HEK293 (cell line): ENCODE measurements at regions not wholly inside any gene's neighbourhood (a gene's known extent, or its start where the extent isn't known, plus 50 kb on each side); places are given as distances from the start of the nearest gene placed in this dataset.

ENCODE experiments used
- CTCF ChIA-PET: fragments of 350-600 bp; formaldehyde crosslinking; extraction: SDS; loops from one replicate; lab custom pipeline; 2021; ENCODE audit warnings: antibody characterized with exemption; lab: Yijun Ruan, JAX
- POLR2A ChIA-PET: fragments of 300-600 bp; formaldehyde crosslinking; extraction: SDS; loops from one replicate; lab custom pipeline; 2020; ENCODE audit warnings: antibody characterized with exemption, inconsistent platforms; lab: Yijun Ruan, JAX
- H3K27ac ChIP-seq: fragments of 200-500 bp; sonication (Bioruptor generic); 2 replicates; pipeline ENCODE4 v1.5.1; 2014; ENCODE audit warnings: low read depth, low read length, control low read depth, inconsistent platforms; ENCODE audit errors: extremely low read depth
- H3K36me3 ChIP-seq, 2 experiments: fragments of 200-500 bp in 1 of 2; sonication (Bioruptor generic) in 1 of 2; 1 replicate in 1 of 2; 2 replicates in 1 of 2; pipeline ENCODE4 v1.5.1; 2014 to 2017; ENCODE audit warnings: inconsistent platforms in 2 of 2, low read length in 2 of 2; ENCODE audit not compliant: control insufficient read depth in 2 of 2, insufficient read depth in 1 of 2
- H3K4me1 ChIP-seq: fragments of 200-500 bp; sonication (Bioruptor generic); 2 replicates; pipeline ENCODE4 v1.5.1; 2014; ENCODE audit warnings: mild to moderate bottlenecking, low read length, inconsistent platforms; ENCODE audit not compliant: control insufficient read depth, insufficient read depth
- H3K4me3 ChIP-seq: 2 replicates; pipeline ENCODE4 v1.5.1; 2011; ENCODE audit warnings: low read depth, mild to moderate bottlenecking, control low read depth, low read length, moderate library complexity
- H3K9me3 ChIP-seq: fragments of 200-500 bp; sonication (Bioruptor generic); 2 replicates; pipeline ENCODE4 v1.5.1; 2014; ENCODE audit warnings: low read depth, low read length, inconsistent platforms; ENCODE audit not compliant: control insufficient read depth, insufficient read depth
- BCL11A ChIP-seq: fragments of 450-650 bp; formaldehyde crosslinking; IDR thresholded peaks from 2 replicates; pipeline ENCODE4 v1.5.1; 2016; ENCODE audit warnings: low read depth, missing biosample characterization, missing genetic modification characterization
- BCL11B ChIP-seq: fragments of 450-650 bp; formaldehyde crosslinking; IDR thresholded peaks from 2 replicates; pipeline ENCODE4 v1.5.1; 2016; ENCODE audit warnings: low read depth, missing biosample characterization, missing genetic modification characterization
- BCL6B ChIP-seq: fragments of 450-650 bp; formaldehyde crosslinking; IDR thresholded peaks from 2 replicates; pipeline ENCODE4 v1.5.1; 2017; ENCODE audit warnings: missing biosample characterization, missing genetic modification characterization
- GFI1B ChIP-seq: fragments of 450-650 bp; formaldehyde crosslinking; IDR thresholded peaks from 2 replicates; pipeline ENCODE4 v1.5.1; 2016; ENCODE audit warnings: missing biosample characterization, missing genetic modification characterization
- GLIS1 ChIP-seq: fragments of 450-650 bp; formaldehyde crosslinking; IDR thresholded peaks from 2 replicates; pipeline ENCODE4 v1.5.1; 2016; ENCODE audit warnings: missing biosample characterization, missing genetic modification characterization
- ZBTB8A ChIP-seq: fragments of 450-650 bp; formaldehyde crosslinking; IDR thresholded peaks from 2 replicates; pipeline ENCODE4 v1.5.1; 2016; ENCODE audit warnings: missing biosample characterization, missing genetic modification characterization
- ZNF138 ChIP-seq: fragments of 450-650 bp; formaldehyde crosslinking; IDR thresholded peaks from 2 replicates; pipeline ENCODE4 v1.5.1; 2016; ENCODE audit warnings: missing biosample characterization, missing genetic modification characterization, borderline replicate concordance
- ZNF239 ChIP-seq: fragments of 450-650 bp; formaldehyde crosslinking; IDR thresholded peaks from 2 replicates; pipeline ENCODE4 v1.5.1; 2016; ENCODE audit warnings: missing biosample characterization, missing genetic modification characterization
- ZNF274 ChIP-seq, 2 experiments: fragments of 200-500 bp in 1 of 2; fragments of 450-650 bp in 1 of 2; sonication (Bioruptor generic) in 1 of 2; formaldehyde crosslinking in 1 of 2; IDR thresholded peaks; 2 replicates each; pipeline versions ENCODE4 v1.5.1 to v1.6.1; 2014 to 2016; ENCODE audit warnings: borderline replicate concordance in 1 of 2, inconsistent platforms in 1 of 2, low read length in 1 of 2, missing biosample characterization in 1 of 2, missing genetic modification characterization in 1 of 2
- ZNF404 ChIP-seq: fragments of 450-650 bp; formaldehyde crosslinking; IDR thresholded peaks from 2 replicates; pipeline ENCODE4 v1.5.1; 2017; ENCODE audit warnings: missing biosample characterization, missing genetic modification characterization
- ZNF426 ChIP-seq: fragments of 450-650 bp; formaldehyde crosslinking; IDR thresholded peaks from 2 replicates; pipeline ENCODE4 v1.5.1; 2017; ENCODE audit warnings: missing biosample characterization, missing genetic modification characterization, mild to moderate bottlenecking, inconsistent platforms, moderate library complexity
- ZNF433 ChIP-seq: fragments of 450-650 bp; formaldehyde crosslinking; IDR thresholded peaks from 2 replicates; pipeline ENCODE4 v1.5.1; 2016; ENCODE audit warnings: missing biosample characterization, missing genetic modification characterization, low read depth
- ZNF48 ChIP-seq: fragments of 450-650 bp; formaldehyde crosslinking; IDR thresholded peaks from 2 replicates; pipeline ENCODE4 v1.5.1; 2016; ENCODE audit warnings: missing biosample characterization, missing genetic modification characterization
- ZNF549 ChIP-seq: fragments of 450-650 bp; IDR thresholded peaks from 2 replicates; pipeline ENCODE4 v1.5.1; 2018; ENCODE audit warnings: missing biosample characterization, missing genetic modification characterization, mild to moderate bottlenecking, inconsistent platforms, moderate library complexity
- ZNF555 ChIP-seq: fragments of 450-650 bp; formaldehyde crosslinking; conservative IDR thresholded peaks from 2 replicates; pipeline ENCODE4 v1.5.1; 2017; ENCODE audit warnings: missing biosample characterization, mild to moderate bottlenecking, missing genetic modification characterization, inconsistent platforms
- ZNF558 ChIP-seq: fragments of 450-650 bp; formaldehyde crosslinking; IDR thresholded peaks from 2 replicates; pipeline ENCODE4 v1.5.1; 2016; ENCODE audit warnings: missing biosample characterization, missing genetic modification characterization
- ZNF654 ChIP-seq: fragments of 450-650 bp; formaldehyde crosslinking; IDR thresholded peaks from 2 replicates; pipeline ENCODE4 v1.5.1; 2016; ENCODE audit warnings: low read depth, missing biosample characterization, missing genetic modification characterization
- ZNF670 ChIP-seq: fragments of 450-650 bp; formaldehyde crosslinking; IDR thresholded peaks from 2 replicates; pipeline ENCODE4 v1.5.1; 2016; ENCODE audit warnings: missing biosample characterization, missing genetic modification characterization, low read depth
- ZNF747 ChIP-seq: fragments of 450-650 bp; formaldehyde crosslinking; IDR thresholded peaks from 2 replicates; pipeline ENCODE4 v1.5.1; 2016; ENCODE audit warnings: missing biosample characterization, missing genetic modification characterization
- ZSCAN23 ChIP-seq: fragments of 450-650 bp; formaldehyde crosslinking; IDR thresholded peaks from 2 replicates; pipeline ENCODE4 v1.5.1; 2016; ENCODE audit warnings: missing biosample characterization, missing genetic modification characterization
- ZSCAN30 ChIP-seq: fragments of 450-650 bp; IDR thresholded peaks from 2 replicates; pipeline ENCODE4 v1.5.1; 2018; ENCODE audit warnings: missing biosample characterization, mild to moderate bottlenecking, missing genetic modification characterization, moderate library complexity
- TF ChIP-seq, protein P1 (sequence below): fragments of 450-650 bp; formaldehyde crosslinking; IDR thresholded peaks from 2 replicates; pipeline ENCODE4 v1.5.1; 2016; ENCODE audit warnings: missing biosample characterization, missing genetic modification characterization, borderline replicate concordance
- TF ChIP-seq, protein P2 (sequence below): fragments of 450-650 bp; formaldehyde crosslinking; IDR thresholded peaks from 2 replicates; pipeline ENCODE4 v1.5.1; 2016; ENCODE audit warnings: missing biosample characterization, missing genetic modification characterization

DNA sequence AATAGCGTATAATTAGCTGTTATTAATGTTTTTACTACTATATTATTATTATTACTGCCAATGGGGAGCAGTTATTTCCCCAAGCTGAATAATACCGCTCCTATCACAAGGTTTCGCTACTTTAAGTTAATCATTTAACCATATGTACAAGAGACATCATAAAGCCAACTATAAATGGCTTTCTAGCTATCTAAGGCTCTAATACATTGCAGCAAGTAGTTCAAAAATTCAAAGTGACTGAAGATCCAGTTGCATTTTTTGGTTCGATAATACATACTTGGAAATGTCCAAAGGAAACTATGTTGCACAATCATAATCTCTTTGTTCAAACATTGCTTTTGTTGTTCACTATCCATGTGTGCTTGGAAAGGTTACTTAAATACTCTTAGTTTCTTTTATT is 952.0 kb upstream of the MBL2 start:
- Histone ChIP-seq H3K36me3 (no peaks in the 10 kb centered on the region), H3K4me1 (no peaks in the 10 kb centered on the region), H3K9me3 (no peaks in the 10 kb centered on the region), H3K4me3 (no peak overlapping the region)
- ChIA-PET POLR2A (no interaction called here), CTCF (interaction anchor here (0.6 kb wide), 2 partner anchors 14 to 995 kb away, joined by 3 read pairs; no protein-coding TSS in a partner anchor)
- no peak for TF ChIP-seq ZSCAN30
- TF ChIP-seq ZNF239, result no peak
- TF ChIP-seq ZNF48 (tag by site-specific recombination), result no peak
- TF ChIP-seq, all 188 proteins: peak for 0
- H3K27ac ChIP-seq, result no peak overlapping the region

GRCh38 chr10:53719658-53720057 is 947.1 kb upstream of the MBL2 start:
- no peaks in the 10 kb centered on the region for H3K9me3 ChIP-seq
- no peak overlapping the region for H3K27ac ChIP-seq
- no peaks in the 10 kb centered on the region for H3K4me1 ChIP-seq
- ChIA-PET POLR2A (no interaction called here), CTCF (no interaction called here)
- H3K4me3 ChIP-seq, result no peak overlapping the region
- TF ChIP-seq ZNF404 (tag by site-specific recombination) (no peak), ZNF670 (no peak), ZBTB8A (tag by site-specific recombination) (no peak), ZNF747 (tag by site-specific recombination) (no peak), BCL11A (no peak), GLIS1 (tag by site-specific recombination) (no peak), ZNF558 (tag by site-specific recombination) (no peak), BCL6B (tag by site-specific recombination) (no peak), ZNF426 (no peak), ZNF433 (tag by site-specific recombination) (no peak), ZNF138 (tag by site-specific recombination) (no peak), ZSCAN23 (tag by site-specific recombination) (no peak), BCL11B (tag by site-specific recombination) (no peak), ZNF549 (no peak), ZNF654 (tag by site-specific recombination) (no peak), ZNF274 (IDR thresholded peaks at IDR 0.05; ENCODE audit: low read length) (no peak), ZNF274 (tag by site-specific recombination; IDR thresholded peaks at IDR 0.05; ENCODE audit: borderline replicate concordance) (no peak), ZNF555 (tag by site-specific recombination) (no peak), GFI1B (tag by site-specific recombination) (no peak)
- TF ChIP-seq, protein P1, sequence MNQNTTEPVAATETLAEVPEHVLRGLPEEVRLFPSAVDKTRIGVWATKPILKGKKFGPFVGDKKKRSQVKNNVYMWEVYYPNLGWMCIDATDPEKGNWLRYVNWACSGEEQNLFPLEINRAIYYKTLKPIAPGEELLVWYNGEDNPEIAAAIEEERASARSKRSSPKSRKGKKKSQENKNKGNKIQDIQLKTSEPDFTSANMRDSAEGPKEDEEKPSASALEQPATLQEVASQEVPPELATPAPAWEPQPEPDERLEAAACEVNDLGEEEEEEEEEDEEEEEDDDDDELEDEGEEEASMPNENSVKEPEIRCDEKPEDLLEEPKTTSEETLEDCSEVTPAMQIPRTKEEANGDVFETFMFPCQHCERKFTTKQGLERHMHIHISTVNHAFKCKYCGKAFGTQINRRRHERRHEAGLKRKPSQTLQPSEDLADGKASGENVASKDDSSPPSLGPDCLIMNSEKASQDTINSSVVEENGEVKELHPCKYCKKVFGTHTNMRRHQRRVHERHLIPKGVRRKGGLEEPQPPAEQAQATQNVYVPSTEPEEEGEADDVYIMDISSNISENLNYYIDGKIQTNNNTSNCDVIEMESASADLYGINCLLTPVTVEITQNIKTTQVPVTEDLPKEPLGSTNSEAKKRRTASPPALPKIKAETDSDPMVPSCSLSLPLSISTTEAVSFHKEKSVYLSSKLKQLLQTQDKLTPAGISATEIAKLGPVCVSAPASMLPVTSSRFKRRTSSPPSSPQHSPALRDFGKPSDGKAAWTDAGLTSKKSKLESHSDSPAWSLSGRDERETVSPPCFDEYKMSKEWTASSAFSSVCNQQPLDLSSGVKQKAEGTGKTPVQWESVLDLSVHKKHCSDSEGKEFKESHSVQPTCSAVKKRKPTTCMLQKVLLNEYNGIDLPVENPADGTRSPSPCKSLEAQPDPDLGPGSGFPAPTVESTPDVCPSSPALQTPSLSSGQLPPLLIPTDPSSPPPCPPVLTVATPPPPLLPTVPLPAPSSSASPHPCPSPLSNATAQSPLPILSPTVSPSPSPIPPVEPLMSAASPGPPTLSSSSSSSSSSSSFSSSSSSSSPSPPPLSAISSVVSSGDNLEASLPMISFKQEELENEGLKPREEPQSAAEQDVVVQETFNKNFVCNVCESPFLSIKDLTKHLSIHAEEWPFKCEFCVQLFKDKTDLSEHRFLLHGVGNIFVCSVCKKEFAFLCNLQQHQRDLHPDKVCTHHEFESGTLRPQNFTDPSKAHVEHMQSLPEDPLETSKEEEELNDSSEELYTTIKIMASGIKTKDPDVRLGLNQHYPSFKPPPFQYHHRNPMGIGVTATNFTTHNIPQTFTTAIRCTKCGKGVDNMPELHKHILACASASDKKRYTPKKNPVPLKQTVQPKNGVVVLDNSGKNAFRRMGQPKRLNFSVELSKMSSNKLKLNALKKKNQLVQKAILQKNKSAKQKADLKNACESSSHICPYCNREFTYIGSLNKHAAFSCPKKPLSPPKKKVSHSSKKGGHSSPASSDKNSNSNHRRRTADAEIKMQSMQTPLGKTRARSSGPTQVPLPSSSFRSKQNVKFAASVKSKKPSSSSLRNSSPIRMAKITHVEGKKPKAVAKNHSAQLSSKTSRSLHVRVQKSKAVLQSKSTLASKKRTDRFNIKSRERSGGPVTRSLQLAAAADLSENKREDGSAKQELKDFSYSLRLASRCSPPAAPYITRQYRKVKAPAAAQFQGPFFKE (tag by site-specific recombination), result no peak
- TF ChIP-seq, protein P2, sequence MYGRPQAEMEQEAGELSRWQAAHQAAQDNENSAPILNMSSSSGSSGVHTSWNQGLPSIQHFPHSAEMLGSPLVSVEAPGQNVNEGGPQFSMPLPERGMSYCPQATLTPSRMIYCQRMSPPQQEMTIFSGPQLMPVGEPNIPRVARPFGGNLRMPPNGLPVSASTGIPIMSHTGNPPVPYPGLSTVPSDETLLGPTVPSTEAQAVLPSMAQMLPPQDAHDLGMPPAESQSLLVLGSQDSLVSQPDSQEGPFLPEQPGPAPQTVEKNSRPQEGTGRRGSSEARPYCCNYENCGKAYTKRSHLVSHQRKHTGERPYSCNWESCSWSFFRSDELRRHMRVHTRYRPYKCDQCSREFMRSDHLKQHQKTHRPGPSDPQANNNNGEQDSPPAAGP (tag by site-specific recombination), result no peak
- H3K36me3 ChIP-seq, result no peaks in the 10 kb centered on the region
